HCT116 (cell line): ENCODE measurements at regions not wholly inside any gene's neighbourhood (a gene's known extent, or its start where the extent isn't known, plus 50 kb on each side); places are given as distances from the start of the nearest gene placed in this dataset.

ENCODE experiments used
- ATAC-seq: fragments of 200-7000 bp; cut with Tn5 transposase; 2 replicates; pipeline ENCODE4 v1.9.1; 2020; ENCODE audit warnings: mild to moderate bottlenecking, moderate library complexity
- BruUV-seq: library from RNA; stranded (reverse); fragments of 400-500 nt; replicated peaks from 2 replicates; lab custom pipeline; 2021; lab: Mats Ljungman, UMichigan
- CTCF ChIA-PET: fragments of 300-600 bp; sonication (Branson Sonifier 250); formaldehyde crosslinking; loops from one replicate; lab custom pipeline; 2021; ENCODE audit warnings: antibody characterized with exemption; lab: Charles Lee
- POLR2A ChIA-PET: fragments of 300-600, 350-600 bp; sonication (Branson Sonifier 250); formaldehyde crosslinking; loops from one replicate; lab custom pipeline; 2021; ENCODE audit warnings: antibody characterized with exemption; lab: Charles Lee
- RAD21 ChIA-PET, 2 experiments: fragments of 300-600 bp; sonication (Branson Sonifier 250); formaldehyde crosslinking; loops; one replicate each; lab custom pipeline; 2023; ENCODE audit warnings: low total read pairs in 2 of 2; ENCODE audit not compliant: uncharacterized antibody in 2 of 2, unreplicated experiment in 2 of 2, low non-redundant PET in 1 of 2; lab: Charles Lee
- DNase-seq: peaks from one replicate; pipeline ENCODE4 v3.0.0-alpha.2; 2010; ENCODE audit warnings: low read depth, low spot score
- H2AFZ ChIP-seq: fragments of 200-600 bp; shearing (Covaris generic), sonication (generic); 2 replicates; pipeline ENCODE4 v1.6.1; 2017; ENCODE audit warnings: low read depth, mixed run types, mixed read lengths, antibody characterized with exemption, low read length; ENCODE audit not compliant: poor library complexity, severe bottlenecking
- H3K27ac ChIP-seq: 2 replicates; pipeline ENCODE4 v1.5.1; 2012; ENCODE audit warnings: low read depth, low read length
- H3K27me3 ChIP-seq: fragments of 200-600 bp; sonication (generic); 2 replicates; pipeline ENCODE4 v1.6.1; 2016; ENCODE audit warnings: mixed run types, low read length, mixed read lengths; ENCODE audit not compliant: insufficient read depth
- H3K36me3 ChIP-seq, 2 experiments: fragments of 200-500 bp in 1 of 2; fragments of 200-600 bp in 1 of 2; sonication (Bioruptor generic) in 1 of 2; sonication (generic) in 1 of 2; 2 replicates each; pipeline versions ENCODE4 v1.5.1 to v1.6.1; 2014 to 2016; ENCODE audit warnings: low read length in 2 of 2, inconsistent platforms in 1 of 2, mixed read lengths in 1 of 2, mixed run types in 1 of 2; ENCODE audit not compliant: insufficient read depth in 2 of 2, control insufficient read depth in 1 of 2
- H3K4me1 ChIP-seq, 2 experiments: fragments of 200-600 bp in 1 of 2; sonication (generic) in 1 of 2; 2 replicates each; pipeline versions ENCODE4 v1.5.1 to v1.6.1; 2012 to 2017; ENCODE audit warnings: low read length in 2 of 2, inconsistent platforms in 1 of 2, mild to moderate bottlenecking in 1 of 2, mixed read lengths in 1 of 2, mixed run types in 1 of 2, moderate library complexity in 1 of 2; ENCODE audit not compliant: insufficient read depth in 2 of 2, control insufficient read depth in 1 of 2
- H3K4me2 ChIP-seq: fragments of 200-600 bp; sonication (generic); 2 replicates; pipeline ENCODE4 v1.6.1; 2017; ENCODE audit warnings: mixed run types, low read length, mixed read lengths
- H3K4me3 ChIP-seq, 2 experiments: fragments of 200-600 bp in 1 of 2; sonication (generic) in 1 of 2; replicated peaks in 1 of 2; 2 replicates each; pipeline ENCODE4 v1.5.1; 2011 to 2016; ENCODE audit warnings: low read length in 2 of 2, control low read depth in 1 of 2, low read depth in 1 of 2, mild to moderate bottlenecking in 1 of 2, mixed read lengths in 1 of 2, mixed run types in 1 of 2
- H3K79me2 ChIP-seq: fragments of 200-600 bp; sonication (generic); 2 replicates; pipeline ENCODE4 v1.6.1; 2017; ENCODE audit warnings: mild to moderate bottlenecking, mixed run types, low read length, moderate library complexity, mixed read lengths; ENCODE audit not compliant: insufficient read depth
- H3K9ac ChIP-seq: fragments of 200-600 bp; sonication (generic); 2 replicates; pipeline ENCODE4 v1.6.1; 2016; ENCODE audit warnings: low read length, mixed read lengths
- H3K9me2 ChIP-seq: fragments of 200-600 bp; sonication (generic), shearing (Covaris generic); 2 replicates; pipeline ENCODE4 v1.6.1; 2017; ENCODE audit warnings: mixed run types, mild to moderate bottlenecking, moderate library complexity; ENCODE audit not compliant: insufficient read depth
- H3K9me3 ChIP-seq, 2 experiments: fragments of 200-500 bp in 1 of 2; fragments of 200-600 bp in 1 of 2; sonication (Bioruptor generic) in 1 of 2; sonication (generic) in 1 of 2; 2 replicates each; pipeline ENCODE4 v1.6.1; 2014 to 2017; ENCODE audit warnings: low read length in 2 of 2, mixed read lengths in 2 of 2, inconsistent platforms in 1 of 2, low read depth in 1 of 2, mild to moderate bottlenecking in 1 of 2, mixed run types in 1 of 2, moderate library complexity in 1 of 2; ENCODE audit not compliant: control insufficient read depth in 1 of 2, insufficient read depth in 1 of 2
- H4K20me1 ChIP-seq: fragments of 200-600 bp; sonication (generic), shearing (Covaris generic); 2 replicates; pipeline ENCODE4 v1.6.1; 2017; ENCODE audit warnings: mixed run types, mild to moderate bottlenecking, moderate library complexity; ENCODE audit not compliant: insufficient read depth
- CBX3 ChIP-seq: IDR thresholded peaks from 2 replicates; pipeline ENCODE4 v1.6.1; 2012; ENCODE audit warnings: low read depth
- CEBPB ChIP-seq: IDR thresholded peaks from 2 replicates; pipeline ENCODE4 v1.6.1; 2012; ENCODE audit warnings: low read depth
- CTCF ChIP-seq, 3 experiments: fragments of 200-600 bp in 1 of 3; sonication (generic) in 1 of 3; IDR thresholded peaks in 2 of 3; conservative IDR thresholded peaks in 1 of 3; 2 replicates each; pipeline ENCODE4 v1.5.1; 2012 to 2017; ENCODE audit warnings: low read depth in 2 of 3, low read length in 2 of 3, antibody characterized with exemption in 1 of 3, borderline replicate concordance in 1 of 3, control low read depth in 1 of 3, mild to moderate bottlenecking in 1 of 3, mixed read lengths in 1 of 3, mixed run types in 1 of 3, moderate library complexity in 1 of 3; ENCODE audit not compliant: insufficient read depth in 1 of 3
- EGR1 ChIP-seq: IDR thresholded peaks from 2 replicates; pipeline ENCODE4 v1.6.1; 2012; ENCODE audit warnings: low read depth
- ELF1 ChIP-seq: IDR thresholded peaks from 2 replicates; pipeline ENCODE4 v1.6.1; 2012; ENCODE audit warnings: low read depth, borderline replicate concordance
- EZH2 ChIP-seq: fragments of 200-600 bp; sonication (generic); IDR thresholded peaks from 2 replicates; pipeline ENCODE4 v1.6.1; 2017; ENCODE audit warnings: antibody characterized with exemption, mixed run types
- EZH2phosphoT487 ChIP-seq: fragments of 200-600 bp; IDR thresholded peaks from 2 replicates; pipeline ENCODE4 v1.6.1; 2018; ENCODE audit warnings: antibody characterized with exemption, borderline replicate concordance
- FOSL1 ChIP-seq: IDR thresholded peaks from 2 replicates; pipeline ENCODE4 v1.6.1; 2012; ENCODE audit warnings: low read depth
- JUND ChIP-seq: IDR thresholded peaks from 2 replicates; pipeline ENCODE4 v1.6.1; 2012
- MAX ChIP-seq: IDR thresholded peaks from 2 replicates; pipeline ENCODE4 v1.6.1; 2012
- POLR2A ChIP-seq: IDR thresholded peaks from 2 replicates; pipeline ENCODE4 v1.7.0; 2011; ENCODE audit warnings: borderline replicate concordance; ENCODE audit not compliant: insufficient read depth, insufficient read length; ENCODE audit errors: extremely low read depth
- RAD21 ChIP-seq: IDR thresholded peaks from 2 replicates; pipeline ENCODE4 v1.6.1; 2012; ENCODE audit warnings: low read depth, mild to moderate bottlenecking
- SIN3A ChIP-seq: IDR thresholded peaks from 2 replicates; pipeline ENCODE4 v1.6.1; 2012; ENCODE audit warnings: low read depth
- SP1 ChIP-seq: IDR thresholded peaks from 2 replicates; pipeline ENCODE4 v1.6.1; 2012; ENCODE audit warnings: low read depth
- SRF ChIP-seq: IDR thresholded peaks from 2 replicates; pipeline ENCODE4 v1.6.1; 2012; ENCODE audit warnings: low read depth
- TCF7L2 ChIP-seq: IDR thresholded peaks from 2 replicates; pipeline ENCODE4 v1.7.0; 2011; ENCODE audit warnings: borderline replicate concordance, inconsistent platforms; ENCODE audit not compliant: insufficient read depth, insufficient read length; ENCODE audit errors: extremely low read depth
- YY1 ChIP-seq: IDR thresholded peaks from 2 replicates; pipeline ENCODE4 v1.6.1; 2011; ENCODE audit warnings: low read length, low read depth, moderate library complexity, mild to moderate bottlenecking; ENCODE audit not compliant: insufficient replicate concordance; ENCODE audit errors: extremely low read depth
- ZBTB33 ChIP-seq: IDR thresholded peaks from 2 replicates; pipeline ENCODE4 v1.6.1; 2011; ENCODE audit warnings: mild to moderate bottlenecking, low read length, moderate library complexity; ENCODE audit not compliant: insufficient replicate concordance; ENCODE audit errors: extremely low read depth
- ZFX ChIP-seq: fragments of 450-650 bp; IDR thresholded peaks from 2 replicates; pipeline ENCODE4 v1.6.1; 2017
- intact Hi-C: fragments of 100-400 bp; cut with micrococcal nuclease; formaldehyde crosslinking; loops from 2 replicates; pipeline ENCODE4 v1.10.0; 2022
- TF ChIP-seq, protein P1 (sequence below): IDR thresholded peaks from 2 replicates; pipeline ENCODE4 v1.6.1; 2012

DNA sequence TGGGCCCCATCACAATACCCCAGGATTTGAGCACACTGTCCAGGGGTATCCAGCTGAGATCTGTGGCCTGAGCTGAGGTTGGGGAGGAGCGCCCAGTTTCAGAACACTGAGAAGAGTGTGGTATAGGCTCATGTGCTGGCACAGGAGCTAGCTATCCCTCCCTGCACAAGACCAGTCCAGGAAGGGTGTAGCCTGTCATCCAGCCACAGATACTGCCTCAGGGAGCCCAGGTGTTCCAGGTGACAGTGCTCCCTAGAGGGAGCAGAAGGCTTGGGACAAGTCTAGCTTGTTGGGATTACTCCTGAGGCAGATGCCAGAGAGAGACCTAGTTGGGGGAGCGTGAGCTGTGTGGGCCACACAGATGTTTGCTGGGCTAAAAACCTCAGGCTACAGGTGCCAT is 79.6 kb upstream of the GLRA2 start:
- Histone ChIP-seq H4K20me1 (no peaks in the 10 kb centered on the region), H3K4me3 (no peak overlapping the region), H3K27me3 (no peaks in the 10 kb centered on the region), H3K4me1 (no peaks in the 10 kb centered on the region)
- no TSS peak for BruUV-seq
- POLR2A ChIA-PET, result no interaction called here
- DNase-seq, result no peak
- no peak for TF ChIP-seq ZFX
- TF ChIP-seq EGR1, result no peak
- TF ChIP-seq SP1, result no peak
- TF ChIP-seq POLR2A, result no peak
- TF ChIP-seq JUND, result no peak
- no peak for TF ChIP-seq FOSL1
- TF ChIP-seq MAX, result no peak
- no peak for TF ChIP-seq TCF7L2
- no peak for TF ChIP-seq EZH2
- no peak for TF ChIP-seq RAD21
- no peak for TF ChIP-seq ELF1
- TF ChIP-seq, protein P1, sequence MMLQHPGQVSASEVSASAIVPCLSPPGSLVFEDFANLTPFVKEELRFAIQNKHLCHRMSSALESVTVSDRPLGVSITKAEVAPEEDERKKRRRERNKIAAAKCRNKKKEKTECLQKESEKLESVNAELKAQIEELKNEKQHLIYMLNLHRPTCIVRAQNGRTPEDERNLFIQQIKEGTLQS, result no peak
- no peak for TF ChIP-seq CTCF (IDR thresholded peaks at IDR 0.05 in 2 of 3, conservative IDR thresholded peaks at IDR 0.05 in 1 of 3; ENCODE audit: borderline replicate concordance in 1 of 3, insufficient read depth in 1 of 3, low read depth in 2 of 3, low read length in 2 of 3)
- no peak for TF ChIP-seq ZBTB33
- TF ChIP-seq YY1, result no peak
- TF ChIP-seq CBX3, result no peak
- TF ChIP-seq SIN3A, result no peak
- no peak for TF ChIP-seq EZH2phosphoT487
- TF ChIP-seq SRF, result no peak
- TF ChIP-seq CEBPB, result no peak
- TF ChIP-seq, all 23 proteins: peak for 0
- H3K9me3 ChIP-seq, result no peaks in the 10 kb centered on the region
- no peak for ATAC-seq
- ChIA-PET CTCF (no interaction called here), RAD21 (no interaction called here)
- H3K9ac ChIP-seq, result no peak overlapping the region
- H3K9me2 ChIP-seq, result no peaks in the 10 kb centered on the region
- H2AFZ ChIP-seq, result no peak overlapping the region
- intact Hi-C loops, result no loop called here
- H3K79me2 ChIP-seq, result no peaks in the 10 kb centered on the region
- no peak overlapping the region for H3K27ac ChIP-seq
- H3K4me2 ChIP-seq, result no peak overlapping the region
- H3K36me3 ChIP-seq, result no peaks in the 10 kb centered on the region
